HG02610 (cell line): ENCODE measurements at regions not wholly inside any gene's neighbourhood (a gene's known extent, or its start where the extent isn't known, plus 50 kb on each side); places are given as distances from the start of the nearest gene placed in this dataset.

Source experiments
- ATAC-seq: cut with Tn5 transposase; IDR thresholded peaks from one replicate; pipeline ENCODE4 v1.9.1; 2021; ENCODE audit warnings: mild to moderate bottlenecking, moderate library complexity; ENCODE audit not compliant: unreplicated experiment

- ATAC-seq, result no peak
These were observed 81.6 kb downstream of the SLC5A7 start for GRCh38 chr2:108067820-108068405.

- ATAC-seq, result no peak
These were observed 83.4 kb downstream of the SLC5A7 start for GRCh38 chr2:108069515-108070310.

DNA sequence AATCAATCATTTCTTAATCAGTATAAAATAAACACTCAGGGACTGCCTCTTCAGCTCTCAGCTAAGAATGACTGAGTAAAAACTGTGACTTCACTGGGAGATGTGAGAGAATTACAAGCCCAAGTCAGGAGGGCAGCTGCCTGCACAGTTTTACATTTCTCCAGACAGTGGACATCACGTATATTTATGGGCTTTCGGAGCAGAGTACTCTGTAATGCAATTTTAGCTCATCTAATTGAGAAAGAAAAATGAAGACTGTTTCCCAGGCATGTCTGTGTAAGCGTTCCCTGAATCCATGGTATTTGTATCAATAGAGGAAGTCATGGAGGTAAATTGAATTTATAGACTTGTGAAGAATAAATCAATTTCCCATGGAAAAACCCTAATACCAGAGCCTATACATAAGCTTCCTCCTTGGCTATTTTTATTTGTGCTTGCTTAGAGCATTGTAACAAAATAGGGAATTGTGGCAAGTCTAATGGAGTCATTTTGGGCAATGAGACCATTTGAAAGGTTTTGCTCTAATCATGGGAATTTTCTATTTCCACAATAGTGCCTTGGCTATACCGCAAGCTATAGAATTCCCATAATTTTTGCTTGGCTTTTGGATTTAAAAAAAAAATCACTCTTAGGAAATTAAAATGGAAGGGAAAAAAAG is 87.2 kb downstream of the SLC5A7 start:
- no peak for ATAC-seq

DNA sequence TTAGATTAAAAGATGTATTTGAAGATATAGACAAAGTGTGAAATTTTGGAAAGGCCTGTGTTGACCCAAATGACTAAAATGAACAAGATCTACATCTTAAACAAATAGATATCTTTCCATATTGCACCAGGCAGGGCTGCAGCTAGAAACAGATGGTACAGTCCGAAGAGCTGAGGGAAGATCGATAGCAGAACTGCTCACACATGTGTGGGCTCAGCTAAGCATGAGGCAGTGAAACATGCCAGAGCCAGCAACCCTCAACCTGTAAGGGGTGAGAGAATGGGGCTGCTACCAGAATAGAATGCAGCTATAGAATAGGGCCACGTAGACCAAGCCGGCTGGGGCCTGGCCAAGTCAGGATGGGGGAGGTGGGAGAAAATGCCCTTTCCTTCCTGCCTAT is 87.8 kb downstream of the SLC5A7 start:
- ATAC-seq, result no peak

DNA sequence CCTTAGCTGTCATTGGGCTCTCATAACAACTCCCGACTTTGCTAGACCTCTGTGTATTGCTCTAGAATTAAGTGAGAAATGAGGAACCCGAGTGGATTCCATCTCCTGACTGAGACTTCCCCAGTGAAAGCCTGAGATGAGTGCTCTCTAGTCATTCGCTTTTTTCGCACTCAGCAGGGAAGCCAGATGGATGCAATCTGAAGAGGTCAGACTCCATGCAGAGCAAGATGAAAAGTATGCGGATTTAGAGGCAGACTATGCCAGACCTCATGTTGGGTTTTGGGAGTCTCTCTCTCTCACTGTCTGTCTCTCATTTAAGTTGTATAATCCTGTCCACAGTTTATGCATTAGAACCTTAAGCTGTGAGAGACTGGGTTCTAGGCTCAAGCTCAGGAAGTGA is 88.6 kb downstream of the SLC5A7 start:
- ATAC-seq, result no peak

- no peak for ATAC-seq
These were observed 90.2 kb downstream of the SLC5A7 start for GRCh38 chr2:108076527-108076926.

DNA sequence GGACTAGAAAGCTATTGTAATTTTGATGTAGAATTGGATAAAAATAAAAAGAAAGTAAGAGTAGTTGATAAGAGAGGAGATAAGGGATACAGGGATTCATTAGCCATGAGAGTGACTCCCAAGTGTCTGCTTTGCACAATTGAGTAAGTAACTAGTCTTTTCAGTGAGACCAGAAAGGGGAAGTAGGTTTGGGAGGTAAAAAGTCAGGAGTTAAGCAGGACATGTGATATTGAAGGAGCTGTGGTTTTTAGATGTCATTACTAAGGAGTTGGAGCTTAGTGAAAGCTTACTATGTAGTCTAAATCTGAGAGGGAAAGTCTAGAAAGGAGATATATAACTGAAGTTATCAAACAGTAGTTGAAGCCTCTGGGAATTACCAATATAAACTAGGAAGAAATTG is 93.4 kb downstream of the SLC5A7 start:
- ATAC-seq, result no peak

DNA sequence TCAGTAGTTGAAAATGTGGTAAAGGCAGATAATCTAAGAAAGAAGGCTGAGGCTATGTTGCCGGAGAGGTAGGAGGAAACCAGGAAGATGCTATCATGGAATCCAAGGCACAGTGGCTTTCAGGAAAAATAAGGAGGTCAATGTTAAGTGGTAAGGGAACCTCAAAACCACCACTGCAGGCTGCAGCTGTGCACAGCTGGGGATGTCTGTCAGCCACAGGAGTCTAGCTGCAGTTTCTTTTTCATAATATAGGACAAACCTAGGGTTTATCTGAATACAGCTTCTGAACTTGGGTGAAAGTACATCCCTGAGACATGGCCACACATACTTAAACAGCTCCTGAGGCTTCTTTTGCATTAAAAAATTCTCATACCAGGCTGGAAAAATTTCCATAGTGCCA is 93.9 kb downstream of the SLC5A7 start:
- no peak for ATAC-seq

GRCh38 chr2:108082978-108083377 is 96.7 kb downstream of the SLC5A7 start:
- ATAC-seq, result no peak

GRCh38 chr2:108084311-108084710 is 98.0 kb downstream of the SLC5A7 start:
- no peak for ATAC-seq

GRCh38 chr2:108092886-108093285 is 106.6 kb downstream of the SLC5A7 start:
- ATAC-seq, result no peak

DNA sequence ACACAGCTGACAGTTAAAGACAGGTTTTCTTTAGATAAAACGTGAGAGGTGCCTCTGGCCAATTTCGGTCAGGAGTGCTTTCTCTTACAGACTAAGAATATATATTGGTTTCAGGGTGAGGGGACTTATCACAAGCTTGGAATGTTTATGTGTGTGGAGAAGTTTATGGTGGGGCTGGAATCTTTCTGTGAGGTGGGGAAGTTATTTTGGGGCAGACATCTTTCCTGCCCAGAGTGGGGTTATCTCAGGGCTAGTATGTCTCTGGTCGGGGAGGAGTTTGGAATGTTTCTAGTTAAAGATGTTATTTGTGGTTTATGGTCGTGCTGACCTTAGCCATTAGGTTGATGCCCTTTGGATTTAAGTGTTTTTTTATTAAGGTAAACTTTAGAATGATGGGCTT is 115.2 kb downstream of the SLC5A7 start:
- no peak for ATAC-seq

GRCh38 chr2:108106731-108107130 is 120.4 kb downstream of the SLC5A7 start:
- no peak for ATAC-seq

GRCh38 chr2:108111936-108112335 is 125.6 kb downstream of the SLC5A7 start:
- no peak for ATAC-seq

DNA sequence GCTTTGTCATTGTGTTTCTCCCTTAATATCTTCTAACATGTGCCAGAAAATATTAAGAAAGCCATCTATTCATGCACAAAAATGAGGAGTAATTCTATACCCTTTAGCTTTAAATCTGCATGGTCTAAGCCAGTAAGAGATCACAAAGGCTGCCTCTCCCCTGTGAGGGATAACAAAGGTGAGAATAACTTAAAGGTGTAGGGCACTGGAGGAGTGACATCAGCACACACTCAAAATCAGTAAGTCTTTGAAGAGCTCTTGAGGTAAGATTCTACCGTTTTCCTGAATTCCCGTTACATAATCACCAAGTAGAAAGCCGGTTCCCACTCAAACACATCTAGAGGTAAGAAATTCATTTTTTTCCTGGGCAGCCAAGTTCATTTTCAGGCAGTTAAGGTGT is 123.9 kb upstream of the SULT1C3 start:
- ATAC-seq, result no peak

DNA sequence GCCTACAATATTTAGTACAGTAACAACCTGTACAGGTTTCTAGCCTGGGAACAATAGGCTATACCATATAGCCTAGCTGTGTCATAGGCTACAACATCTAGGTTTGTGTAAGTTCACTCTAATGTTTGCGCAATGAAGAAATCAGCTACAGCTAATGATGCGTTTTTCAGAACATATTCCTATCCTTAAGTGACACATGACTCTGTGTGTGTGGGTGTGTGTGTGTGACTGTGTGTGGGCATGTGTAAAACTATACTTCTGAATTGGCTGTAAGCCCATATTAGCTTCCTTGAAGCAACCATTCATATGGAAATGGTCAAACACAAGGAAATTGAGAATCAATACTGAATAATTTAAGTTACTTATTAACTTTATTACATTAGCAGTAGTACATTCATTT is 120.8 kb upstream of the SULT1C3 start:
- no peak for ATAC-seq

- no peak for ATAC-seq
These were observed 120.3 kb upstream of the SULT1C3 start for GRCh38 chr2:108119492-108119891.

DNA sequence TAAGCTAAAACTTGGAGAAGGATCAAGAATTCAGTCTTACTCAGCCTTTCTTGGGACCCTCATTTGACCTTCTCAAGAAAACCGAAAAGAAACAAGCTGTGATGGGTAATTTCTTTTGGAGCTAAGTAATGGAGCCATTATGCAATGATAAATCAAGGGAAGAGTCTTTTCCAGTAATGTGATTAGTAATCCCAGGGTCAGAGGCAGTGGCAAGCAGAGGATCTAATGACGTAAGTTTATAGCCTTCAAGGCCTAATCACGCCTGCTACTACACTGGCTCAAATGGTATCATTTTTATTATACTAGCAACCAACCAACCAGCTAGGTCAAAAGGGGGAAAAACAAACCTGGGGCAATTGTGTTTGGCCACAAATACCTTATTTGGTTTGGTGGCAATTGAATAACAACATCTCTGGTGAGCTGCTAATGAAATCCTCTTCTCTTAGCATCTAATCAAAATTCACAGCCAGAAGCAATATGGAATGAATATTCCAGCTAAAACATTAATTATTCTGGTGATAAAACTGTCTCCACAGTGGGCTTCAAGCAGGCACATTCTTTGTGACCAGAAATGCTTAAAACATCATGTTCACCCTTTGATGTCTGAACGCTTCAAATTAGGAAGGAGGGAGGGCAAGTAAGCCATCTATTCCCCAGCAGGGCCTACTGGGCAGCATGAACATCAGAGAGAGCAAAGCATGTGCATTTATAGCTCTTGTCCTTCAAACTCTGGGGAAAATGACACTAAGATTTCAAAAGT is 114.9 kb upstream of the SULT1C3 start:
- ATAC-seq, result no peak

GRCh38 chr2:108125581-108125980 is 114.2 kb upstream of the SULT1C3 start:
- ATAC-seq, result no peak

- ATAC-seq, result no peak
These were observed 111.5 kb upstream of the SULT1C3 start for GRCh38 chr2:108128249-108128648.

DNA sequence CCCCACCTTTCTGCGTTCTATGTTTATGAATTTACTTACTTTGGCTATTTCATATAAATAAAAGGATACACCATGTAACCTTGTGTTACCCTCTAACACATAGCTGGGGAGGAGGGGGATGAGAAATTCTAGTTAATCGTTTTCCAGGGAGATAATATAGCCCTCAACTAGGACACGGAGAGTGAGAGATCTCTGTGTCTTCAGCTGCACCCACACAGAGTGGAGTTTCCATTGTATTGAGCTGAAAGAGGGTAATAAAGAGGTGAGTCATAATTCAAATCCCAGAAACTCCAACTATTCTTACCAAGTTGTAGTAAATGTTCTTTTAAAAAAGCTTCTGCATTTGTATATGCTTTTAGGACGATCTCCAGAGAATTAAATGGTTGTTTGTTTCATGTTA is 110.1 kb upstream of the SULT1C3 start:
- ATAC-seq, result no peak

- ATAC-seq, result no peak
These were observed 106.3 kb upstream of the SULT1C3 start for GRCh38 chr2:108133457-108133856.
